ENCODE measurements at regions not wholly inside any gene's neighbourhood (a gene's known extent, or its start where the extent isn't known, plus 50 kb on each side); places are given as distances from the start of the nearest gene placed in this dataset.

DNA sequence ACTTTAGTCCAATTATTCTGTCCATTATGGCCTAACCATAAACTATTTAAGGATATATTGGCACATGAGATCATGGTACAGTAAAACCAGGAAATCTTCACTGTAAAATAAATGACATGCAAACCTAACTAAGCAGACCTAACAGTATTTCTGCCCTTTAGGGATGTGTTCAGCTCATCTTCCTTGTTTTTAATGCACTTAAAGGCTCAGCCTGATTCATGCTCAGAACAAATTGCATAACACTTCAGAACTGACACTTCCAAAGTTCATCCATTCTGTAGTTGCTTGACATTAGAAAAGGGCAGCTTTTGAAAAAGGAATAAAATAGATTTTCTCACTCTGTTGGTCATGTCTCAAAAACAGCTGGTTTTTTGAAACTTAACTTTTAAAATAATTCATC is 708.5 kb downstream of the C12orf50 start:
- TF ChIP-seq, protein P1, sequence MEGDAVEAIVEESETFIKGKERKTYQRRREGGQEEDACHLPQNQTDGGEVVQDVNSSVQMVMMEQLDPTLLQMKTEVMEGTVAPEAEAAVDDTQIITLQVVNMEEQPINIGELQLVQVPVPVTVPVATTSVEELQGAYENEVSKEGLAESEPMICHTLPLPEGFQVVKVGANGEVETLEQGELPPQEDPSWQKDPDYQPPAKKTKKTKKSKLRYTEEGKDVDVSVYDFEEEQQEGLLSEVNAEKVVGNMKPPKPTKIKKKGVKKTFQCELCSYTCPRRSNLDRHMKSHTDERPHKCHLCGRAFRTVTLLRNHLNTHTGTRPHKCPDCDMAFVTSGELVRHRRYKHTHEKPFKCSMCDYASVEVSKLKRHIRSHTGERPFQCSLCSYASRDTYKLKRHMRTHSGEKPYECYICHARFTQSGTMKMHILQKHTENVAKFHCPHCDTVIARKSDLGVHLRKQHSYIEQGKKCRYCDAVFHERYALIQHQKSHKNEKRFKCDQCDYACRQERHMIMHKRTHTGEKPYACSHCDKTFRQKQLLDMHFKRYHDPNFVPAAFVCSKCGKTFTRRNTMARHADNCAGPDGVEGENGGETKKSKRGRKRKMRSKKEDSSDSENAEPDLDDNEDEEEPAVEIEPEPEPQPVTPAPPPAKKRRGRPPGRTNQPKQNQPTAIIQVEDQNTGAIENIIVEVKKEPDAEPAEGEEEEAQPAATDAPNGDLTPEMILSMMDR (IDR thresholded peaks at IDR 0.05; ENCODE audit: extremely low read depth in 1 of 2, insufficient read depth in 1 of 2, low read depth in 1 of 2, low read length in 2 of 2) = no peak
- no peak for TF ChIP-seq EZH2 (IDR thresholded peaks at IDR 0.05; ENCODE audit: borderline replicate concordance, low read depth, low read length, severe bottlenecking)
- TF ChIP-seq POLR2AphosphoS5 (IDR thresholded peaks at IDR 0.05; ENCODE audit: insufficient read depth, low read depth, low read length) = no peak
- no peak for TF ChIP-seq MYC (IDR thresholded peaks at IDR 0.05; ENCODE audit: low read depth, low read length)
- TF ChIP-seq POLR2A (IDR thresholded peaks at IDR 0.05; ENCODE audit: low read depth, low read length) = no peak
- TF ChIP-seq, protein P2, sequence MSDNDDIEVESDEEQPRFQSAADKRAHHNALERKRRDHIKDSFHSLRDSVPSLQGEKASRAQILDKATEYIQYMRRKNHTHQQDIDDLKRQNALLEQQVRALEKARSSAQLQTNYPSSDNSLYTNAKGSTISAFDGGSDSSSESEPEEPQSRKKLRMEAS (IDR thresholded peaks at IDR 0.05; ENCODE audit: insufficient read depth, insufficient read length) = no peak
- no peak for TF ChIP-seq FOS (IDR thresholded peaks at IDR 0.05; ENCODE audit: borderline replicate concordance, insufficient read depth, low read length)
- no peak for TF ChIP-seq GATA2 (IDR thresholded peaks at IDR 0.05; ENCODE audit: insufficient read depth, insufficient read length, low read depth, low read length)
- no peak for TF ChIP-seq JUN (IDR thresholded peaks at IDR 0.05; ENCODE audit: borderline replicate concordance, insufficient read depth, insufficient read length, low read depth)

All from endothelial cell of umbilical vein (primary cell).